WI38 (cell line): ENCODE measurements at regions not wholly inside any gene's neighbourhood (a gene's known extent, or its start where the extent isn't known, plus 50 kb on each side); places are given as distances from the start of the nearest gene placed in this dataset.
"Not testable (repeated sequence)": the region's sequence is repeated elsewhere in the genome, so short reads cannot be mapped to it uniquely, and the experiment has no call there.

Experiments used
- H3K4me3 ChIP-seq: 2 replicates; pipeline ENCODE4 v1.5.1; 2011; ENCODE audit warnings: low read depth, mild to moderate bottlenecking, control low read depth, low read length
- CTCF ChIP-seq: IDR thresholded peaks from 2 replicates; pipeline ENCODE4 v1.5.1; 2012; ENCODE audit warnings: low read depth, mild to moderate bottlenecking, control low read depth, low read length

- no peak overlapping the region for H3K4me3 ChIP-seq
- no peak for TF ChIP-seq CTCF
These were observed 318.2 kb upstream of the FAM98A start for GRCh38 chr2:33917252-33917651.

- no peak overlapping the region for H3K4me3 ChIP-seq
- TF ChIP-seq CTCF, result no peak
These were observed 314.0 kb upstream of the FAM98A start for GRCh38 chr2:33913071-33913616.

- no peak overlapping the region for H3K4me3 ChIP-seq
- no peak for TF ChIP-seq CTCF
These were observed 312.2 kb upstream of the FAM98A start for GRCh38 chr2:33911327-33911726.

- H3K4me3 ChIP-seq, result no peak overlapping the region
- TF ChIP-seq CTCF, result no peak
These were observed 311.0 kb upstream of the FAM98A start for GRCh38 chr2:33909945-33910695.

- TF ChIP-seq CTCF, result no peak
- no peak overlapping the region for H3K4me3 ChIP-seq
These were observed 308.8 kb upstream of the FAM98A start for GRCh38 chr2:33907866-33908265.

GRCh38 chr2:33906129-33906528 is 307.0 kb upstream of the FAM98A start:
- H3K4me3 ChIP-seq, result not testable (repeated sequence)

- no peak overlapping the region for H3K4me3 ChIP-seq
- no peak for TF ChIP-seq CTCF
These were observed 305.7 kb upstream of the FAM98A start for GRCh38 chr2:33904801-33905200.

GRCh38 chr2:33903701-33904100 is 304.6 kb upstream of the FAM98A start:
- no peak for TF ChIP-seq CTCF

More at GRCh38 chr2:33903701-33904100, 304.6 kb upstream of the FAM98A start:
- no peak overlapping the region for H3K4me3 ChIP-seq
